ENCODE measurements at regions not wholly inside any gene's neighbourhood (a gene's known extent, or its start where the extent isn't known, plus 50 kb on each side); places are given as distances from the start of the nearest gene placed in this dataset.

DNA sequence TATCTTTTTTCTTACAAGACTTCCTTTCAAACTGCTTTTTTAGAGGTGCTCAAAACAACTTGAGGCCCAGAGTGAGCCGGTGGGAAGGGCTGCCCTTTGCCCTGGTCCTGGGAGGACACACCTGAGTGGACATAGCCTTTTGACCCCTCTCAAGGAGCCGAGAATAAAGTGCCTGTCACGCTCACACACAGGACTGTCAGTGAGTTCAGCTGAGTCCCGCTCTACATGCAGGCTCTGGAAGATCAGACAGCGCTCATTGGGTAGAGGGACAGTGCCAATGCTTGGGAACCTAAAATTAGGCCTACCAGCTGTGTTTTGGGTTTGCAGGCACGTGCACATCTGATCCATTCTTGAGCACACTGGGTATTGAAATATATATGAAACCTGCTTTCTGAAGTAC, 387.8 kb downstream of the CD83 start:
- H4K20me1 ChIP-seq (ENCODE audit: insufficient read depth): no peaks in the 10 kb centered on the region
- H3K9ac ChIP-seq (ENCODE audit: low read length): no peak overlapping the region
- H3K36me3 ChIP-seq (ENCODE audit: insufficient read depth, low read length): no peaks in the 10 kb centered on the region
- no peaks in the 10 kb centered on the region for H3K9me3 ChIP-seq (ENCODE audit: low read length)
- no peak overlapping the region for H3K4me3 ChIP-seq (ENCODE audit: low read length)
- no peaks in the 10 kb centered on the region for H3K9me2 ChIP-seq (ENCODE audit: insufficient read depth, low read length)
- no peak overlapping the region for H2AFZ ChIP-seq (ENCODE audit: low read depth, low read length)
- no peak overlapping the region for H3K27ac ChIP-seq (ENCODE audit: low read length)
- H3K79me2 ChIP-seq (replicated peaks; ENCODE audit: insufficient read depth, low read length): no peaks in the 10 kb centered on the region
- H3K27me3 ChIP-seq (ENCODE audit: insufficient read depth, low read depth, low read length): no peaks in the 10 kb centered on the region
- no peak overlapping the region for H3K4me2 ChIP-seq (ENCODE audit: low read length)
- peaks cover 11% of the 10 kb centered on the region for H3F3A ChIP-seq (ENCODE audit: insufficient read depth, low read length, poor library complexity, severe bottlenecking)
- TF ChIP-seq, protein P1, sequence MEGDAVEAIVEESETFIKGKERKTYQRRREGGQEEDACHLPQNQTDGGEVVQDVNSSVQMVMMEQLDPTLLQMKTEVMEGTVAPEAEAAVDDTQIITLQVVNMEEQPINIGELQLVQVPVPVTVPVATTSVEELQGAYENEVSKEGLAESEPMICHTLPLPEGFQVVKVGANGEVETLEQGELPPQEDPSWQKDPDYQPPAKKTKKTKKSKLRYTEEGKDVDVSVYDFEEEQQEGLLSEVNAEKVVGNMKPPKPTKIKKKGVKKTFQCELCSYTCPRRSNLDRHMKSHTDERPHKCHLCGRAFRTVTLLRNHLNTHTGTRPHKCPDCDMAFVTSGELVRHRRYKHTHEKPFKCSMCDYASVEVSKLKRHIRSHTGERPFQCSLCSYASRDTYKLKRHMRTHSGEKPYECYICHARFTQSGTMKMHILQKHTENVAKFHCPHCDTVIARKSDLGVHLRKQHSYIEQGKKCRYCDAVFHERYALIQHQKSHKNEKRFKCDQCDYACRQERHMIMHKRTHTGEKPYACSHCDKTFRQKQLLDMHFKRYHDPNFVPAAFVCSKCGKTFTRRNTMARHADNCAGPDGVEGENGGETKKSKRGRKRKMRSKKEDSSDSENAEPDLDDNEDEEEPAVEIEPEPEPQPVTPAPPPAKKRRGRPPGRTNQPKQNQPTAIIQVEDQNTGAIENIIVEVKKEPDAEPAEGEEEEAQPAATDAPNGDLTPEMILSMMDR (IDR thresholded peaks at IDR 0.05; ENCODE audit: poor library complexity, severe bottlenecking): no peak
- TF ChIP-seq, protein P2, sequence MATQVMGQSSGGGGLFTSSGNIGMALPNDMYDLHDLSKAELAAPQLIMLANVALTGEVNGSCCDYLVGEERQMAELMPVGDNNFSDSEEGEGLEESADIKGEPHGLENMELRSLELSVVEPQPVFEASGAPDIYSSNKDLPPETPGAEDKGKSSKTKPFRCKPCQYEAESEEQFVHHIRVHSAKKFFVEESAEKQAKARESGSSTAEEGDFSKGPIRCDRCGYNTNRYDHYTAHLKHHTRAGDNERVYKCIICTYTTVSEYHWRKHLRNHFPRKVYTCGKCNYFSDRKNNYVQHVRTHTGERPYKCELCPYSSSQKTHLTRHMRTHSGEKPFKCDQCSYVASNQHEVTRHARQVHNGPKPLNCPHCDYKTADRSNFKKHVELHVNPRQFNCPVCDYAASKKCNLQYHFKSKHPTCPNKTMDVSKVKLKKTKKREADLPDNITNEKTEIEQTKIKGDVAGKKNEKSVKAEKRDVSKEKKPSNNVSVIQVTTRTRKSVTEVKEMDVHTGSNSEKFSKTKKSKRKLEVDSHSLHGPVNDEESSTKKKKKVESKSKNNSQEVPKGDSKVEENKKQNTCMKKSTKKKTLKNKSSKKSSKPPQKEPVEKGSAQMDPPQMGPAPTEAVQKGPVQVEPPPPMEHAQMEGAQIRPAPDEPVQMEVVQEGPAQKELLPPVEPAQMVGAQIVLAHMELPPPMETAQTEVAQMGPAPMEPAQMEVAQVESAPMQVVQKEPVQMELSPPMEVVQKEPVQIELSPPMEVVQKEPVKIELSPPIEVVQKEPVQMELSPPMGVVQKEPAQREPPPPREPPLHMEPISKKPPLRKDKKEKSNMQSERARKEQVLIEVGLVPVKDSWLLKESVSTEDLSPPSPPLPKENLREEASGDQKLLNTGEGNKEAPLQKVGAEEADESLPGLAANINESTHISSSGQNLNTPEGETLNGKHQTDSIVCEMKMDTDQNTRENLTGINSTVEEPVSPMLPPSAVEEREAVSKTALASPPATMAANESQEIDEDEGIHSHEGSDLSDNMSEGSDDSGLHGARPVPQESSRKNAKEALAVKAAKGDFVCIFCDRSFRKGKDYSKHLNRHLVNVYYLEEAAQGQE (IDR thresholded peaks at IDR 0.05; ENCODE audit: borderline replicate concordance): no peak
- no peak for TF ChIP-seq EZH2 (IDR thresholded peaks at IDR 0.05; ENCODE audit: borderline replicate concordance, insufficient read depth, low read length, poor library complexity, severe bottlenecking)
- no peak for TF ChIP-seq TAF1 (IDR thresholded peaks at IDR 0.05; ENCODE audit: low read depth)
- TF ChIP-seq EP300 (conservative IDR thresholded peaks at IDR 0.05; ENCODE audit: poor library complexity, severe bottlenecking): no peak
- no peak for TF ChIP-seq POLR2AphosphoS5 (IDR thresholded peaks at IDR 0.05)
- no peak for TF ChIP-seq MXI1 (conservative IDR thresholded peaks at IDR 0.05; ENCODE audit: poor library complexity, severe bottlenecking)
- TF ChIP-seq RAD21 (conservative IDR thresholded peaks at IDR 0.05): no peak
- TF ChIP-seq SMC3 (conservative IDR thresholded peaks at IDR 0.05; ENCODE audit: poor library complexity): no peak

DNA sequence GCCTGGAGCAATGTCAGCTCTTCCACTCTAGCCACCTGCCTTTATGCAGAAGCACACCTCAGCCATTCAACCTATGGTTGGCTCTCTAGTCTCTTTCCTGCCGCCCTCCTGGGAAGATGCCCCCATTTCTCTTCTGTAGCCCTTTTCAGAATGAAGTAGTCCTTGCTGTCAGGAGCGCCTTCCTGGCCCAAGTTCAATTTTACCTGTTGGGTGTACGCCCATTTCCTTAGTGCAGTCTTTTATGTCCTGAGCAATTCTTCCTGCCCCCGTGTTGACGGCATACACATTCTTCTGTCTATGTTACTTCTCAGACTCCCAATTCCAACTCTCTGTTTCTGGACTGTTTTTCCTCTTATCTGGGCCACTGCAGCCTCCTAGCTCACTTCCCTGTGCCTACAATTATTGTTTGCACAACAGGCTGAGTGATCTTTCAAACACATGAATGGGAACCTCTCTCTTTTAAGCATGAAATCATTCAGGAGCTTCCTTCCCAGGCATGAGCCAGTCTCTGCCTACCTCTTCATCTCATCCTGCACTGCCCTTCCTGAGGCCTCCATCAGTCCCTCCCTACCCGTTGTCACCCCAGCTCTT, 389.2 kb downstream of the CD83 start:
- H3F3A ChIP-seq (ENCODE audit: insufficient read depth, low read length, poor library complexity, severe bottlenecking): peaks cover 4% of the 10 kb centered on the region
- H3K9ac ChIP-seq (ENCODE audit: low read length): no peak overlapping the region
- no peak overlapping the region for H3K4me3 ChIP-seq (ENCODE audit: low read length)
- TF ChIP-seq POLR2AphosphoS5 (IDR thresholded peaks at IDR 0.05) (no peak), MXI1 (conservative IDR thresholded peaks at IDR 0.05; ENCODE audit: poor library complexity, severe bottlenecking) (no peak), SMC3 (conservative IDR thresholded peaks at IDR 0.05; ENCODE audit: poor library complexity) (no peak), EP300 (conservative IDR thresholded peaks at IDR 0.05; ENCODE audit: poor library complexity, severe bottlenecking) (no peak), EZH2 (IDR thresholded peaks at IDR 0.05; ENCODE audit: borderline replicate concordance, insufficient read depth, low read length, poor library complexity, severe bottlenecking) (no peak), TAF1 (IDR thresholded peaks at IDR 0.05; ENCODE audit: low read depth) (no peak), RAD21 (conservative IDR thresholded peaks at IDR 0.05) (no peak)
- TF ChIP-seq, protein P2 (IDR thresholded peaks at IDR 0.05; ENCODE audit: borderline replicate concordance): no peak
- TF ChIP-seq, protein P1 (IDR thresholded peaks at IDR 0.05; ENCODE audit: poor library complexity, severe bottlenecking): no peak
- H4K20me1 ChIP-seq (ENCODE audit: insufficient read depth): no peaks in the 10 kb centered on the region
- no peak overlapping the region for H3K4me2 ChIP-seq (ENCODE audit: low read length)
- H3K9me2 ChIP-seq (ENCODE audit: insufficient read depth, low read length): no peaks in the 10 kb centered on the region
- no peaks in the 10 kb centered on the region for H3K79me2 ChIP-seq (replicated peaks; ENCODE audit: insufficient read depth, low read length)
- H3K27me3 ChIP-seq (ENCODE audit: insufficient read depth, low read depth, low read length): no peaks in the 10 kb centered on the region
- H3K9me3 ChIP-seq (ENCODE audit: low read length): no peaks in the 10 kb centered on the region
- no peaks in the 10 kb centered on the region for H3K36me3 ChIP-seq (ENCODE audit: insufficient read depth, low read length)
- H3K27ac ChIP-seq (ENCODE audit: low read length): no peak overlapping the region
- no peak overlapping the region for H2AFZ ChIP-seq (ENCODE audit: low read depth, low read length)
